Retinal pigment epithelial cell (primary cell): ENCODE measurements at regions not wholly inside any gene's neighbourhood (a gene's known extent, or its start where the extent isn't known, plus 50 kb on each side); places are given as distances from the start of the nearest gene placed in this dataset.

Experiments used
- DNase-seq: peaks from one replicate; pipeline ENCODE4 v3.0.0-alpha.2; 2010; ENCODE audit warnings: low read depth
- H3K4me3 ChIP-seq: 2 replicates; pipeline ENCODE4 v1.5.1; 2011; ENCODE audit warnings: mild to moderate bottlenecking, low read length, control low read depth, moderate library complexity
- CTCF ChIP-seq: conservative IDR thresholded peaks from 2 replicates; pipeline ENCODE4 v1.5.1; 2011; ENCODE audit warnings: low read depth, low read length, control low read depth, inconsistent platforms

DNA sequence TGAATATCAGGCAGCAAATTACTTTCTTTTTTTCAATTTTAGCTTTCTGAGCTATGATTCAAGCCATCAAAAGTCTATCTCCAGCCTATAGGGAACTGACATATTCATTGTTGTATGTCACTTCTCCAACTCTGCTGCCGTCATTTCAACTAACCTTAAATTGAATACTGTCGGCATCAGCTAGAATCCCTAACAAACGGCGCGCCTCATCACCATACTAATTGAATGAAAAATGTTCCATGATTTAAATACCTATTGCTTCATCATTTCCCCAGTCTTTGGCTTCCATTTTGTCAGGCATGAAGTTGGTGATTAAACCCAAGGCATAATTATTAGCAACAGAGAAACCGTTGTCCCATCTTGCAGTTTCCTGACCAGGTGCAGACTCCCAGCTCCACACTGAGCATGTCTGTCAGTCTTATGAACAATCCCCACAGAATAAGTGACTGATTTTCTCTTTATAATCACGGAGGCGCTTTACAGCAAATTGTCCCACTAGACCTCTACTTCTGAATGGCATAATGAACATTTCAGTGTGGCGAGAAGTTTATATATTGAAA lies 83.5 kb upstream of the NPY start:
- no peak overlapping the region for H3K4me3 ChIP-seq
- no peak for TF ChIP-seq CTCF
- no peak for DNase-seq

GRCh38 chr7:24201226-24201625 lies 82.8 kb upstream of the NPY start:
- TF ChIP-seq CTCF, result no peak
- no peak overlapping the region for H3K4me3 ChIP-seq
- DNase-seq, result no peak

DNA sequence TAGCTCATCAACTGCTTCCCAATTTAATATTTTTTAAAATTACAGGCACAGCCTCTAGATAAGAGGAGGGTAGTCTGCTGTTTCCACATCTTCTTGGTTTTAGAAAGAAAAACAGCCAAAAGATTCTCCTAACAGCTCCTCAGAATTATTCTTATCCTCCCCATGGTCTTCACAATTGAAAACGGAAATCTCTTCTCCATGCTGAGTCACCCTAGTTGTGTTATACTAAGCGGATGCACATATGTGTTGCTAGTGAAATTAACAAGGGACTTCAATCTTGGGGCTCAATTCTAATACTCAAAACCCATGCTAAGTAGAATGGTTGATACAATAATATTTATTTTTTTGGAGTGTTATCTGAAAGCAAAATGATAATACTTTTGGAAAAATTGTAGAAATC lies 71.9 kb upstream of the NPY start:
- no peak for DNase-seq
- no peak for TF ChIP-seq CTCF
- H3K4me3 ChIP-seq, result no peak overlapping the region

GRCh38 chr7:24213311-24213710 lies 70.7 kb upstream of the NPY start:
- no peak for TF ChIP-seq CTCF
- no peak for DNase-seq
- H3K4me3 ChIP-seq, result no peak overlapping the region

DNA sequence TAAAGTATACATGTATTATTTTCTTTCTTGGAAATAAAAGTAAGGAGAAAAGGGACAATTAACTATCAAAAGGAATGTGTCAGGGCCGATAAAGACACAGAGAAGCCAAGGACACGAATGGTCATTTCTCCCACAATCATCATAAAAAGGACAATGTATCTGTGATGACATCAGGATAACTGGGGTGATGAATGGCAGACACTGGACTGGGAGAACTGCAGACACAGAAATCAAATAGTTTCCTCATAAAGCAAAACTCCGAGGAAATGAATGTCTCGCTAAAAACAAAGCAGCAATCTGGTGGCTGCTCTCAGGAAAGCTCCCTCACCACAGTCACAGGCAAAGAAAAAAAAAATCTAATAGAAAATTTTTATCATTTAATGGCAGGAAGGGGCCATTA lies 69.3 kb upstream of the NPY start:
- no peak for TF ChIP-seq CTCF
- H3K4me3 ChIP-seq, result no peak overlapping the region
- no peak for DNase-seq

DNA sequence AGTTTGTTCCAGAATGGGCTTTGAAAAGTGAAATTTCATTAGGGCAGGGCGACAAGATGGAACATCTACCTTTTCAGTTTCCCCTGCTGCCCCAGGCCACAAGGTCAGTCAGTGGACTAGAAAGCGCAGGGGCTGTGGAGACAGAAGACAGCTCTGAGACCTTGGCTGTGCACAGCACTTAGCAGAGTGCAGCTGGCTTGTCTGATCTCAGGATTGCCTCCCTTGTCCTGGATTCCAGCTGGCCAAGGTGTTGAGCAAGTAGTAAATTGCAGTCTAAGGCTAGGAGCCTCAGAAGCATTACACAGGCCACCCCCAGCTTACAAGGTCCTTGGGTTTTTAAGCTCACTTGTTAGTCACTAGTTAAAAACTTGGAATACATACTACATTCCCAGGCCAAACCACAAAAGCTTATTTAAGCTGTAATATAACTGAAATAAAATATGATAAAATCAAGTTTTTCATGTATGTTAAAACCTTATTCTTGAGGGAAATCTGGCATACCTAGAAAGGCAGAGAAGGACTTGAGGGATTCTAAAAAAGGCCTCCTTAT lies 67.3 kb upstream of the NPY start:
- no peak overlapping the region for H3K4me3 ChIP-seq
- DNase-seq, result peak; percentile 51
- no peak for TF ChIP-seq CTCF

GRCh38 chr7:24221500-24221899 lies 62.5 kb upstream of the NPY start:
- no peak overlapping the region for H3K4me3 ChIP-seq
- DNase-seq, result no peak
- TF ChIP-seq CTCF, result no peak
